Fibroblast of villous mesenchyme (primary cell): ENCODE measurements at regions not wholly inside any gene's neighbourhood (a gene's known extent, or its start where the extent isn't known, plus 50 kb on each side); places are given as distances from the start of the nearest gene placed in this dataset.
"Not testable (repeated sequence)": the region's sequence is repeated elsewhere in the genome, so short reads cannot be mapped to it uniquely, and the experiment has no call there.

Source experiments
- DNase-seq: peaks from one replicate; pipeline ENCODE4 v3.0.0-alpha.2; 2010; ENCODE audit warnings: low read depth
- H3K4me3 ChIP-seq: 2 replicates; pipeline ENCODE4 v1.5.1; 2011; ENCODE audit warnings: low read depth, mild to moderate bottlenecking, low read length
- TF ChIP-seq, protein P1 (sequence below): IDR thresholded peaks from 2 replicates; pipeline ENCODE4 v1.5.1; 2012; ENCODE audit warnings: low read depth, mild to moderate bottlenecking, low read length; ENCODE audit not compliant: insufficient read depth

DNA sequence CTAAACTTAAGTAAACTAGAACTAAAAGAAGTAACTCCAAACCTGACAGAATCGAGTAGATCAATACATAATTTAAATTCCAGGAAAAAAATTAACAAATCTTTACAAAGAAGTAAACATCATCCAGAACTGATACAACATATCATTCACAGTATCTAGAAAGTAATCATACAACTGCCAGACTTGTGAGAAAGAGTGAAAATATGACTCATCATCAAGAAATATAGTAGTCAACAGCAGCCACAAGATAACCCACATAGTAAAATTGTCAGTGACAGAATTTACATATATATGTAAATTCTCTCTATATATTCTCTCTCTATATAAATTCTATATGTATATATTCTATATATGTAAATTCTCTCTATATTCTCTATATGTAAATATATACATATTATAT is 242.8 kb upstream of the RGS17 start:
- TF ChIP-seq, protein P1, sequence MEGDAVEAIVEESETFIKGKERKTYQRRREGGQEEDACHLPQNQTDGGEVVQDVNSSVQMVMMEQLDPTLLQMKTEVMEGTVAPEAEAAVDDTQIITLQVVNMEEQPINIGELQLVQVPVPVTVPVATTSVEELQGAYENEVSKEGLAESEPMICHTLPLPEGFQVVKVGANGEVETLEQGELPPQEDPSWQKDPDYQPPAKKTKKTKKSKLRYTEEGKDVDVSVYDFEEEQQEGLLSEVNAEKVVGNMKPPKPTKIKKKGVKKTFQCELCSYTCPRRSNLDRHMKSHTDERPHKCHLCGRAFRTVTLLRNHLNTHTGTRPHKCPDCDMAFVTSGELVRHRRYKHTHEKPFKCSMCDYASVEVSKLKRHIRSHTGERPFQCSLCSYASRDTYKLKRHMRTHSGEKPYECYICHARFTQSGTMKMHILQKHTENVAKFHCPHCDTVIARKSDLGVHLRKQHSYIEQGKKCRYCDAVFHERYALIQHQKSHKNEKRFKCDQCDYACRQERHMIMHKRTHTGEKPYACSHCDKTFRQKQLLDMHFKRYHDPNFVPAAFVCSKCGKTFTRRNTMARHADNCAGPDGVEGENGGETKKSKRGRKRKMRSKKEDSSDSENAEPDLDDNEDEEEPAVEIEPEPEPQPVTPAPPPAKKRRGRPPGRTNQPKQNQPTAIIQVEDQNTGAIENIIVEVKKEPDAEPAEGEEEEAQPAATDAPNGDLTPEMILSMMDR: no peak
- H3K4me3 ChIP-seq: no peak overlapping the region
- DNase-seq: no peak

DNA sequence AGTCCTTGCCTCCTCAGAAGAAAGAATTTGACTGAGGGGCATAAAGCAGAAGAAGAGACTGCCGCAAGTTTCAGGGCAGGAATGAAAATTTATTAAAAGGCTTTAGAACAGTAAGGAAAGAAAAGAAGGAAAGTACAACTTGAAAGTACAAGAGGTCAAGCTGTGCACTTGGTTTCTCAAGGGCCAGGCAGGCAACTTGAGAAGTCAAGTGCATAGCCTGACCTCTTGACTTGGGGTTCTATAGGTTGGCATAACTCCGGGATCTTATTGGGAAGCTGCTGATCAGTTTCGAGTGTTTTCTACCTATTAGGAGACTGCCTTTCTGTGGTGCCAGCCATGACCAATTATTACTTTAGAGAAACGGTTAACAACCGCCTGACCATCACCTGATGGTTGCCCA is 237.0 kb upstream of the RGS17 start:
- DNase-seq: no peak

DNA sequence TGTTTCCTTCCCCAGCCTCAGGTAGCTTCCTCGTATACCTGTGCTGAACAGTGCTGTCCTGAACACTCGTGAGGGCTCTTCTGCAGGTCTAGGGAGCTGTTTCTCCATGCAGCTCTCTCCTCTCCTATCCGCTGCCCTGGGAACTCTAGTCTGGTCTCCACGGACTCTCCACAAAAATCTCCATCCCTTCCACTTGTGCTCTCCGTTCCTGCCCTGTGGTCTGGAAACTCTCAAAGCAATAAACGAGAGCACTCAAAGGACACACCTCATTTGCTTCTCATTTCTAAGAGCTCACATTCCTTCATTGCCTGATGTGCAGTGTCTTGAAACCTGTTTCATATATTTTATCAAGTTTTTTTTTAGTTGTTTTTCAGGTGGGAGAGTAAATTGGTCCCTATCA is 235.9 kb upstream of the RGS17 start:
- TF ChIP-seq, protein P1: no peak
- no peak overlapping the region for H3K4me3 ChIP-seq
- DNase-seq: no peak

More for the DNA sequence above, 237.0 kb upstream of the RGS17 start:
- TF ChIP-seq, protein P1: no peak
- no peak overlapping the region for H3K4me3 ChIP-seq

DNA sequence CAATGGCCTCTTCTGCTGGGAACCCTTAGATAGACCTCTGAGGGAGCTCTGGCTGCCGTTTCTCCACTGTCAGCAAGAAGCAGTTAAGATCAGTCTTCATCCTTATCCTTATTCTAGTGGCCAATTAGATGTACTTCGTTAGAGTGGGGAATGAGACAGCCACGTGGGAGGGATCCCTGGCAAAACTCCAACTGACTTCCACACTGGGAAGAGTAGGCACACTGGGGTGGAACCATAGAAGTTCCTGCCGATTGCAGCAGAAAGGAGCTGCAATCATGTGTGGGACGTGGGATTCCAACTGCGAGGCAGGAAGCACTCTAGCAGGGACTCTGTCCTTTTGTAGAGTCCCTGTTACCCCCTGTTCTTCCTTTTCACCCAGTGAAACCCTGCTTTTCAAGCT is 226.3 kb upstream of the RGS17 start:
- H3K4me3 ChIP-seq: no peak overlapping the region
- no peak for DNase-seq
- TF ChIP-seq, protein P1: no peak

DNA sequence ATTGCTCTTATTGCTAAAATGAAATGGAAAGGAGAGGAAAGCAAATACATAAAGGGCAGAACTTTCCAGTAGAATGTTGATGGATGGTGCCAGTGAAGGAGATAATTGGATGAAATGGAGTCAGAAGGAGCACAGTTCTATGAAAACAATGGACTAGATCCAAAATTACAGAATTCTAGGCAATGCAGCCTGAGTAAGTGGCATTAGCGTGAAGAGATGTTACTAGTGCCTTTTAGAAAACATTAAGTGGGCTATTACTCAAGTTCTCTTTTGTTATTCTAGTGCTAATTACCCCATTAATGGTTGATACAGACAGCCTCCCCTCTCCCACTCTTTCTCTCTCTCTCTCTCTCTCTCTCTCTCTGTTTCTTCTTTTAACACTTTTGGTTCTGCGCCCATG is 209.5 kb upstream of the RGS17 start:
- no peak overlapping the region for H3K4me3 ChIP-seq
- TF ChIP-seq, protein P1: no peak
- DNase-seq: no peak

DNA sequence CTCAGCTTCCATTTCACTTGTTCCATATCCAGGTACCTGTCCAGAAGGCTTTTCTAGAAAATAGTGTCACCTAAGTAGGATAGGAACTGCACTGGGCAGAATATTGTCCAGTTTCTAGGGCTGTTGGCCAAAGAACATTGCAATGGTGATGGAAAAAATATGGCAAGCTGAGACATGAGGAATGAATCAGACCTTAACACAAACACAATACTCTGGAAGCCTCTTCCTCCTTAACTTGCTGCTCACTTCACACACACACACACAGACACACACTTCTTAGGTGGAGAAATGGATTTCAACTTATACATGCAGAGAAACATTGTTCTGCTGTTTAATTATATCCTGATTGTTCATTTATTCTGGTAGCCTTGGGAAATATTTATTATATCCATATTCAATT is 203.0 kb upstream of the RGS17 start:
- no peak overlapping the region for H3K4me3 ChIP-seq
- no peak for DNase-seq
- TF ChIP-seq, protein P1: no peak

DNA sequence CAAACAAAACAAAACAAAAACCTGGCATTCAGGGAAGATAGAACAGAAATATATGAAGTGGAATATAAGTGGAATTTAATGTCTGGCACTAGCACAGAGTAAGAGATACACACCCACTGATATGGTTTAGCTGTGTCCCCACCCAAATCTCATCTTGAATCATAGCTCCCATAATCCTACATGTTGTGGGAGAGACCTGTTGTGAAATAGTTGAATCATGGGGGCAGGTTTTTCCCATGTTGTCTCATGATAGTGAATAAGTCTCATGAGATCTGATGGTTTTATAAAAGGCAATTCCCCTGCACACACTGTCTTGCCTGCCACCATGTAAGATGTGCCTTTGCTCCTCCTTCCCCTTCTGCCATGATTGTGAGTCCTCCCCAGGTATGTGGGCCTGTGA is 200.1 kb upstream of the RGS17 start:
- DNase-seq: not testable (repeated sequence)

DNA sequence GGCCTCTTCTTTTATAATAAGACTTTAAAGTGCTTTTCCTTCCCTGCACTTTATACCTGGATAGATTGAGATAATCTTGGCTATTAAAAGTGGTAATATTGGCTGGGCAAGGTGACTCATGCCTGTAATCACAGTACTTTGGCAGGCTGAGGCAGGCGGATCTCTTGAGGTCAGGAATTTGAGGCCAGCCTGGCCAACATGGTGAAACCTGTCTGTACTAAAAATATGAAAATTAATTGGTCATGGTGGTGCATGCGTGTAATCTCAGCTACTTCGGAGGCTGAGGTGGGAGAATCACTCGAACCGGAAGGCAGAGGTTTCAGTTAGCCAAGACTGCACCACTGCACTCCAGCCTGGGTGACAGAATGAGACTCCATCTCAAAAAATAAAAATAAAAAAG is 197.1 kb upstream of the RGS17 start:
- TF ChIP-seq, protein P1: no peak
- DNase-seq: no peak

More for the DNA sequence above, 200.1 kb upstream of the RGS17 start:
- H3K4me3 ChIP-seq: not testable (repeated sequence)

More for the DNA sequence above, 197.1 kb upstream of the RGS17 start:
- H3K4me3 ChIP-seq: no peak overlapping the region
